Activated CD4-positive, alpha-beta T cell treated with anti-CD3 and anti-CD28 coated beads, Interleukin-2, Interleukin-6, amounts not matched to agents 100 ng/mL and 50 ng/mL, durations not matched to agents 16 hours and 8 hours (primary cell): ENCODE measurements at regions not wholly inside any gene's neighbourhood (a gene's known extent, or its start where the extent isn't known, plus 50 kb on each side); places are given as distances from the start of the nearest gene placed in this dataset.

Source experiments
- DNase-seq: peaks from one replicate; pipeline ENCODE4 v3.0.0-alpha.2; 2020

- DNase-seq, result peak; percentile 5
Measured at GRCh38 chr21:38712071-38712470, 93.7 kb upstream of the ETS2 start.

- DNase-seq, result no peak
Measured at GRCh38 chr21:38712664-38713063, 93.1 kb upstream of the ETS2 start.

GRCh38 chr21:38714039-38714817, 91.5 kb upstream of the ETS2 start:
- no peak for DNase-seq

DNA sequence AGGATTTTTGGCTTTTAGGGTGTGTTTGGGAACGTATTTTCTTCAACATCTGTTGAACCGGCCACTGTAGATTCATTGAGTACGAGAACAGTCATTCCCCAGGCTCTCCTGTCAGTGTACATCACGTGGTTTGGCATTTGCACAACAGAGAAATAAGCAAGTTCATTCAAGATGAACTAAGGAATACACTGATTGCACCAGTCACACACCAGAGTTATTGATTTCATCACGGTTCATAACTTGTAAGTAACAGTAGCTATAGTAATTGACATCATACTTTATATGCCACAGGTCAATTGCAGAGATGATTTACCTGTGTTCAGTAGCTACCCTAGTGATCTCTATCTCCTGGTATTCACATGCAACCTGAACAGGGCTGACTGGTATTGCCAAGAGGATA, 90.7 kb upstream of the ETS2 start:
- no peak for DNase-seq

DNA sequence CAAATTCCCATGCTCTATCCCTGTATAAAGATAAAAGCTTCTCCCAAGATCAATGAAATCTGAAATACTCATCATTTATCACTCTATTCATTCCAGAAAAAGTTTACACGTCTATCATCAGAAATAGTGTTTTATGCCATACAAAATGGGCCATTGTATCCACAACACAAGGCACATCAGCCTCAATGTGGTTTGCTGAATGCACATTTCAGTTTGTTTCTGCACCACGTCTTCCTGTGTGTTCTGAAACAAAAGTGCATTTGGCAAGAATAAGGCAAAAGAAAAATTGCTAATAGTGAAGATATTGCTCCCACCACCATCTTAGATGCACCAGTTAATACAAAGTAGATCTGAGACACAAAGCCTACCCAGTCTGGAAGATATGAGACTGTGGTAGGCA, 89.6 kb upstream of the ETS2 start:
- DNase-seq, result no peak

- no peak for DNase-seq
Measured at GRCh38 chr21:38716942-38717341, 88.8 kb upstream of the ETS2 start.

DNA sequence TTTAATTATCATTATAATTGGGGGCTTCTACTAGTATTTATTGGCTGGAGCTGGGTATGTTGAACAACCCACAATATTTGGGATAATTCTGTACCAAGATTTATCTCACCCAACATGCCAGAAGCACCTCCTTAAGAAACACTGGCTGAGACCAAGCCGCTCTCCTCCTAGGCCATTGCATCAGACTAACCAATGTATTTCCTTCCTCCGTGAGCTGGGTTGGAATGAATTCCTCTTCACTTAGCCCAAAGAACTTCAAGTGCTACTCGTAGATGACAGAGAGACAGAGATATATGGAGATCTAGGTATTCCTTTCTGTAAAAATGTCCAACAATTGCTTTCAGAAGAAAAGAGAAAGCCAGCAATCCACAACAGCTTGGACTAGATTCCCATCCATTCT, 87.2 kb upstream of the ETS2 start:
- no peak for DNase-seq

GRCh38 chr21:38720074-38720473, 85.7 kb upstream of the ETS2 start:
- no peak for DNase-seq

DNA sequence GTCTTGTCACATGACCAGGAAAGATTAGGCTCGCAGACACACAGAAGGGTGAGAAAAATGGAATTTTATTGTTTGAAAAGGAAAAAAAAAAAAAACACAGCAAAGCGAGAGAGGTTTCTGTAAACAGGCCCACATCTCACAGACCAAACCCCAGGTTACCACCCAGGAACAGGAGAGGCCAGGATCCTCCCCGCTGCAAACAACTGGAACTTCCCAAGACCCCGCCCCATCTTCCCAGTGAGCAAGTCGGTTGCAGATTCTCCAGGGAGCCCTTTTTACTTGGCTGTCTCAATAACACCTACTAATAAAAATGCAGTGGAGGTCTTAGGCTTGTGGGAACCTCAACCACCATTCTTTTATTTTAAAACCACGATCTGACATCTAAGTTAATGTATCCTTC, 84.7 kb upstream of the ETS2 start:
- DNase-seq, result no peak

DNA sequence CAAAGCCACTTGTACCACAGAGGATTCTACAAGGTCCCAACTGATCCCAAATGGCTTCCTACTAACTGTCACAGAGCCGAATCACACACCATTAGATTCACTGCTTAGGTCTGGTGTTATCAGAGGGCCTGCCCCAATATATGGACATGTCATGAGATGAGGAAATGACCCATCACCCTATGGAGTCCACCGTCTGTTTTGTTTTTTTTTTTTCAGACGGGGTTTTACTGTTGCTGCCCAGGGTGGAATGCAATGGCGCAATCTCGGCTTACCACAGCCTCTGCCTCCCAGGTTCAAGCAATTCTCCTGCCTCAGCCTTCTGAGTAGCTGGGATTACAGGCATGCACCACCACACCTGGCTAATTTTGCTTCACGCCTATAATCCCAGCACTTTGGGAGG, 83.8 kb upstream of the ETS2 start:
- no peak for DNase-seq

- DNase-seq, result no peak
Measured at GRCh38 chr21:38725196-38726157, 80.3 kb upstream of the ETS2 start.

- no peak for DNase-seq
Measured at GRCh38 chr21:38726482-38726881, 79.2 kb upstream of the ETS2 start.

DNA sequence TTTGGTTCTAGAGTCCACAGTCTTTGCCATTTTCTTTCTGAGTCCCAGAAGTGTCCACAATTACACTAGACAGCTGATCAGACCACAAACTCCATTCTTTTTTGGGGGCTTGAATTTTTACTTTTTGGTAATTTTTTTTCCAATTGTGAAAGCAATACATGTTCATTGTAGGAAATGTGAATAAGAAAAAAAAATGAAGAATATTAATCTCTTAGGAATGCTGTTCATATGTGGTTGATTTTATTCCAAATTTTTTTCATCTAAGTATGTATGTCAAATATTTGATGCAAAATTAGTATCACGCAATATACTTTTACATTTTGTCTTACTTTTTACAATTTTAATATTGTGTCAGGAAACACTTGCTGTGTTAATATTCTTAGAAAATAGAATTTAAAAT, 76.4 kb upstream of the ETS2 start:
- DNase-seq, result no peak

- no peak for DNase-seq
Measured at GRCh38 chr21:38729754-38730379, 75.9 kb upstream of the ETS2 start.

GRCh38 chr21:38733972-38734546, 71.7 kb upstream of the ETS2 start:
- peak; percentile 81 for DNase-seq

DNA sequence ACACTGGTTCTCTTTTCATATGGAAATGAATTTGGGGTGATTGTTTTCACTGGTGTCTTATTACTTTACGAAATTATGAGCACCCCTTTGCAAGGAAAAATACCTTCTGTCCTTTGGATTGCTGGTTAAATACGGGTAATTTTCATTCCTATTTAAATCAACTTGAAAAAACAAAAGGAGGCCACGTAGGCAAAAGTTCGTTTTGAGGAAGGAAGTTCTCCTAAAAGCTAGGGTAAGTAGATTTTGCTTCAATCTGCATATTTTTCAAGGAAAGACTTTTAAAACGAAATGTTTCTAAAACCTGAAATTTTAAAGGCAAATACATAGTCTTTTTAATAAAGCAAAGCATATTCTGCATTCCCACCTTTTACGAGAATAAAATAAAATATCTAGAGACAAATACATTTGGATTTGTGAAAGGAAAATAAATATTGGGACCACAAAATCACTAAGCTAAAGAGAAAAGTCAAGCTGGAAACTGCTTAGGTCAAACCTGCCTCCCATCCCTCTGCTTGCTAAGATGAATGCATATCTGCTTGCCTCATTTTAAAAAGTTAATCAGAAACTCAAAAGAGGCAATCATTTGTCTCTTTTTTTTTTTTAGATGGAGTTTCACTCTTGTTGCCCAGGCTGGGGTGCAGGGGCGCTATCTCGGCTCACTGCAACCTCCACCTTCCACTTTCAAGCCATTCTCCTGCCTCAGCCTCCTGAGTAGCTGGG, 70.9 kb upstream of the ETS2 start:
- DNase-seq, result no peak

DNA sequence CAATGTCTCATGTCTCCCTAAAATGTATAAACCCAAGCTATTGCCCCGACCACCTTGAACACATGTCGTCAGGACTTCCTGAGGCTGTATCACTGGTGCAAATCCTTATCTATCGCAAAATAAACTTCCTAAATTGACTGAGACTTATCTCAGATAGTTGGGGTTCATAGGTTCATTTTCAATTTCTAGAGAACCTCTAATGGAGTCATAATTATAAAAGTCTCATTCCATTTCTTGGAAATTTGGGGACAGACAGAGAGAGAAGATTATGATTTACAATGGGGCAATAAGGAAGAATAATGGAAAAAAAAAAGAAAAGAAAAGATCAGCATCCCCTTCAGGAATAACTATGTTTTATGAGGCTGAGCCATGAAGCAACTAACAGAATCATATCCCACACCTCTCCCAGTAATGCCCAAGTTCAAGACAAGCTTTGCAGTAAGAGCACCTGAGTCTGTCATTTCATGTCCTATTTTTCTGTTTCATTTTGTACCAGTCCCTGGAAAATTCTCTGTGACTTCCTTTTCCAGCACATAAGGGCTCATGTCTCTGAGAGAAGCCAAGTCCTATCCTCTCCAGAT, 70.0 kb upstream of the ETS2 start:
- DNase-seq, result no peak

DNA sequence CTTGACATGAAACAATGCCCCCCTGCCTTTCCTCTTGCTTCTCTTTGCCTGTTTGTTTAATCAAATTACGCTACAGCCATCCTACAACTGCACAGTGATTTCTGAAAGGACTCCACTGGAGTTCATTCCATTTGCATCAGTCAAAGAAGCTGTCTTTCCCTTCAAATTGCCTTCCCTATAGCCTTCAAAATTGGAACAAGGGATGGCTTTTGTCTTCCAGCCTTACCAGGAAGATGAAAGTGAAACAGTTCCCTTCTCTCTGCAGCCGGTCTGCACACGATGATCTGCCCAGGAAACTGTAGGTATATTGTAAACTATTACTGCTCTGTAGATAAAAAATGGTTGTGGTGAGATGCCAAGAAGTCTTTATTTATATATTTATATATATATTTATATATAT, 65.6 kb upstream of the ETS2 start:
- DNase-seq, result no peak

GRCh38 chr21:38741092-38741949, 64.4 kb upstream of the ETS2 start:
- DNase-seq, result no peak

GRCh38 chr21:38741950-38742256, 63.8 kb upstream of the ETS2 start:
- DNase-seq, result no peak

- DNase-seq, result no peak
Measured at GRCh38 chr21:38742580-38743260, 63.0 kb upstream of the ETS2 start.
